Neuronal stem cell (in vitro differentiated cells): ENCODE measurements at regions not wholly inside any gene's neighbourhood (a gene's known extent, or its start where the extent isn't known, plus 50 kb on each side); places are given as distances from the start of the nearest gene placed in this dataset.

Experiments used
- DNase-seq: peaks from one replicate; pipeline ENCODE4 v3.0.0-alpha.2; 2013; ENCODE audit warnings: low spot score
- H2AFZ ChIP-seq: one replicate; pipeline ENCODE4 v1.6.1; 2013; ENCODE audit warnings: mild to moderate bottlenecking, low read length, inconsistent platforms
- H2AK5ac ChIP-seq: 2 replicates; pipeline ENCODE4 v1.6.1; 2013; ENCODE audit warnings: low read depth, mild to moderate bottlenecking, inconsistent platforms, low read length, moderate library complexity, mixed read lengths
- H2BK120ac ChIP-seq: 2 replicates; pipeline ENCODE4 v1.6.1; 2013; ENCODE audit warnings: low read depth, mild to moderate bottlenecking, inconsistent platforms, low read length, moderate library complexity, mixed read lengths
- H2BK12ac ChIP-seq: one replicate; pipeline ENCODE4 v1.6.1; 2013; ENCODE audit warnings: low read length, inconsistent platforms
- H2BK15ac ChIP-seq: 2 replicates; pipeline ENCODE4 v1.6.1; 2013; ENCODE audit warnings: mild to moderate bottlenecking, low read length, inconsistent platforms, mixed read lengths
- H2BK5ac ChIP-seq: one replicate; pipeline ENCODE4 v1.6.1; 2013; ENCODE audit warnings: inconsistent platforms, mild to moderate bottlenecking, low read length, moderate library complexity
- H3K14ac ChIP-seq: one replicate; pipeline ENCODE4 v1.6.1; 2013; ENCODE audit warnings: low read length, inconsistent platforms
- H3K18ac ChIP-seq: 2 replicates; pipeline ENCODE4 v1.6.1; 2013; ENCODE audit warnings: low read length, inconsistent platforms
- H3K23ac ChIP-seq: 2 replicates; pipeline ENCODE4 v1.6.1; 2013; ENCODE audit warnings: low read depth, mild to moderate bottlenecking, mixed read lengths, low read length, inconsistent platforms; ENCODE audit not compliant: poor library complexity
- H3K27ac ChIP-seq: replicated peaks from 3 replicates; pipeline ENCODE4 v1.5.1; 2013; ENCODE audit warnings: low read length, inconsistent platforms
- H3K27me3 ChIP-seq, 3 experiments: 2 replicates each; pipeline ENCODE4 v1.6.1; 2013; ENCODE audit warnings: low read length in 3 of 3, mild to moderate bottlenecking in 2 of 3, inconsistent platforms in 1 of 3, low read depth in 1 of 3, mixed read lengths in 1 of 3, moderate library complexity in 1 of 3; ENCODE audit not compliant: control insufficient read depth in 3 of 3, insufficient read depth in 3 of 3
- H3K36me3 ChIP-seq, 2 donors: replicated peaks in 1 of 2; 2 replicates each; pipeline ENCODE4 v1.6.1; 2013; ENCODE audit warnings: low read length in 2 of 2; ENCODE audit not compliant: control insufficient read depth in 2 of 2, insufficient read depth in 2 of 2
- H3K4ac ChIP-seq: 2 replicates; pipeline ENCODE4 v1.6.1; 2013; ENCODE audit warnings: inconsistent platforms, mild to moderate bottlenecking, low read length, moderate library complexity
- H3K4me1 ChIP-seq, 2 donors: 1 replicate in 1 of 2; 2 replicates in 1 of 2; pipeline ENCODE4 v1.6.1; 2013; ENCODE audit warnings: low read length in 2 of 2, low read depth in 1 of 2; ENCODE audit not compliant: control insufficient read depth in 2 of 2, insufficient read depth in 1 of 2
- H3K4me2 ChIP-seq: one replicate; pipeline ENCODE4 v1.6.1; 2013; ENCODE audit warnings: mild to moderate bottlenecking, low read length, inconsistent platforms; ENCODE audit not compliant: insufficient read depth, poor library complexity, severe bottlenecking
- H3K4me3 ChIP-seq, 2 donors: 2 replicates each; pipeline ENCODE4 v1.5.1; 2013; ENCODE audit warnings: low read length in 2 of 2, mild to moderate bottlenecking in 2 of 2, inconsistent platforms in 1 of 2, moderate library complexity in 1 of 2
- H3K79me1 ChIP-seq: one replicate; pipeline ENCODE4 v1.6.1; 2013; ENCODE audit warnings: low read depth, mild to moderate bottlenecking, inconsistent platforms, low read length, moderate library complexity
- H3K9ac ChIP-seq: one replicate; pipeline ENCODE4 v1.6.1; 2013; ENCODE audit warnings: mild to moderate bottlenecking, low read depth, low read length, inconsistent platforms; ENCODE audit not compliant: poor library complexity
- H3K9me3 ChIP-seq, 2 donors: replicated peaks in 1 of 2; 2 replicates each; pipeline versions ENCODE3 to v1.6.1; 2013; ENCODE audit warnings: low read length in 2 of 2, mild to moderate bottlenecking in 2 of 2, inconsistent platforms in 1 of 2, low read depth in 1 of 2, mixed read lengths in 1 of 2, moderate library complexity in 1 of 2; ENCODE audit not compliant: control insufficient read depth in 2 of 2, insufficient read depth in 1 of 2
- H4K8ac ChIP-seq: one replicate; pipeline ENCODE4 v1.6.1; 2013; ENCODE audit warnings: low read depth, mild to moderate bottlenecking, inconsistent platforms, low read length, moderate library complexity
- H4K91ac ChIP-seq: one replicate; pipeline ENCODE4 v1.6.1; 2013; ENCODE audit warnings: low read length, low read depth, mild to moderate bottlenecking, inconsistent platforms; ENCODE audit not compliant: poor library complexity
- WGBS, 2 donors: extraction: QIAGEN DNeasy Blood & Tissue Kit; methylation state at CpG; one replicate each; pipeline ENCODE4 v1.1.7; 2013; ENCODE audit warnings: missing lambda C conversion rate in 2 of 2, mixed read lengths in 1 of 2; ENCODE audit not compliant: insufficient read length in 2 of 2, insufficient replicate concordance in 1 of 2; ENCODE audit errors: extremely low coverage in 2 of 2; 5-methylcytosine and 5-hydroxymethylcytosine counted together

- Histone ChIP-seq H3K4me1 (peaks cover 7 to 51% of the 10 kb centered on the region in 2 donors), H3K4me2 (no peak overlapping the region), H2AFZ (no peak overlapping the region), H3K23ac (no peak overlapping the region), H3K18ac (peak overlapping the region; percentile 95), H2BK120ac (peak overlapping the region; percentile 62), H3K27me3 (peaks cover 0 to 47% (median 0%) of the 10 kb centered on the region in 3 experiments), H4K91ac (peak overlapping the region; percentile 69), H3K4me3 (no peak overlapping the region), H3K9me3 (no peaks in the 10 kb centered on the region), H3K79me1 (no peaks in the 10 kb centered on the region), H3K4ac (no peak overlapping the region), H3K14ac (no peak overlapping the region), H3K9ac (no peak overlapping the region), H3K27ac (peak overlapping the region; percentile 90), H3K36me3 (no peaks in the 10 kb centered on the region), H2BK15ac (peak overlapping the region; percentile 65), H2BK12ac (peak overlapping the region; percentile 99), H4K8ac (peak overlapping the region; percentile 25), H2BK5ac (peak overlapping the region; percentile 73), H2AK5ac (peak overlapping the region; percentile 71)
- no CpG with 5 or more reads among the region's 12 CpGs for WGBS, 2 donors
- DNase-seq, result no peak
Measured at GRCh38 chr11:120061036-120061760, 76.7 kb downstream of the TRIM29 start.

- H2BK12ac ChIP-seq, result no peak overlapping the region
- H2BK120ac ChIP-seq, result no peak overlapping the region
- no peak overlapping the region for H3K4ac ChIP-seq
- no peak overlapping the region for H4K8ac ChIP-seq
- H3K9me3 ChIP-seq, result no peaks in the 10 kb centered on the region
- H3K23ac ChIP-seq, result no peak overlapping the region
- H3K4me3 ChIP-seq, result no peak overlapping the region
- no peak overlapping the region for H2AFZ ChIP-seq
- no peak overlapping the region for H2BK5ac ChIP-seq
- H2AK5ac ChIP-seq, result no peak overlapping the region
- no peak for DNase-seq
- H2BK15ac ChIP-seq, result no peak overlapping the region
- no peak overlapping the region for H3K4me2 ChIP-seq
- H3K36me3 ChIP-seq, result no peaks in the 10 kb centered on the region
- peaks cover 0 to 41% (median 0%) of the 10 kb centered on the region in 3 experiments for H3K27me3 ChIP-seq
- H4K91ac ChIP-seq, result no peak overlapping the region
- WGBS, 2 donors, result no CpG with 5 or more reads among the region's 7 CpGs
- no peak overlapping the region for H3K14ac ChIP-seq
- no peak overlapping the region for H3K27ac ChIP-seq
- H3K79me1 ChIP-seq, result no peaks in the 10 kb centered on the region
- no peak overlapping the region for H3K9ac ChIP-seq
- H3K4me1 ChIP-seq, result peaks cover 8 to 55% of the 10 kb centered on the region in 2 donors
- no peak overlapping the region for H3K18ac ChIP-seq
Measured at GRCh38 chr11:120060512-120060911, 77.4 kb downstream of the TRIM29 start.

GRCh38 chr11:120058931-120059330 is 79.0 kb downstream of the TRIM29 start:
- Histone ChIP-seq H3K14ac (no peak overlapping the region), H2BK5ac (no peak overlapping the region), H2BK120ac (no peak overlapping the region), H3K4me2 (no peak overlapping the region), H2BK12ac (no peak overlapping the region), H2AFZ (no peak overlapping the region), H3K18ac (no peak overlapping the region), H3K36me3 (no peaks in the 10 kb centered on the region), H3K4ac (no peak overlapping the region), H3K4me3 (no peak overlapping the region), H2BK15ac (no peak overlapping the region), H3K9me3 (no peaks in the 10 kb centered on the region), H4K91ac (no peak overlapping the region), H3K27me3 (peaks cover 0 to 26% (median 0%) of the 10 kb centered on the region in 3 experiments), H3K27ac (no peak overlapping the region), H3K79me1 (no peaks in the 10 kb centered on the region), H3K9ac (no peak overlapping the region), H3K4me1 (peaks cover 11 to 55% of the 10 kb centered on the region in 2 donors), H2AK5ac (no peak overlapping the region), H4K8ac (no peak overlapping the region), H3K23ac (no peak overlapping the region)
- no CpG with 5 or more reads among the region's 4 CpGs for WGBS, 2 donors
- no peak for DNase-seq

GRCh38 chr11:120057595-120058581 is 80.0 kb downstream of the TRIM29 start:
- Histone ChIP-seq H3K4me1 (peaks cover 11 to 48% of the 10 kb centered on the region in 2 donors), H2AFZ (no peak overlapping the region), H3K4ac (no peak overlapping the region), H2BK120ac (peak overlapping the region; percentile 32), H3K27ac (no peak overlapping the region), H2BK12ac (no peak overlapping the region), H2AK5ac (peak overlapping the region; percentile 39), H4K91ac (no peak overlapping the region), H2BK15ac (peak overlapping the region; percentile 12), H3K9me3 (peaks cover 0 to 1% of the 10 kb centered on the region in 2 donors), H3K23ac (no peak overlapping the region), H3K18ac (peak overlapping the region; percentile 53), H3K27me3 (peaks cover 0 to 17% (median 0%) of the 10 kb centered on the region in 3 experiments), H3K79me1 (no peaks in the 10 kb centered on the region), H4K8ac (no peak overlapping the region), H2BK5ac (no peak overlapping the region), H3K36me3 (peaks cover 0 to under 1% of the 10 kb centered on the region in 2 donors), H3K4me3 (no peak overlapping the region), H3K9ac (no peak overlapping the region), H3K14ac (no peak overlapping the region), H3K4me2 (no peak overlapping the region)
- no peak for DNase-seq
- whole genome bisulfite sequencing, 2 donors, result no CpG with 5 or more reads among the region's 18 CpGs
